ENCODE measurements at regions not wholly inside any gene's neighbourhood (a gene's known extent, or its start where the extent isn't known, plus 50 kb on each side); places are given as distances from the start of the nearest gene placed in this dataset.

GRCh38 chr13:82257790-82258507 is 1624.3 kb downstream of the SLITRK1 start:
- TF ChIP-seq REST (IDR thresholded peaks at IDR 0.05) (no peak), CTCF (IDR thresholded peaks at IDR 0.05; ENCODE audit: low read depth, low read length, missing input control) (no peak), GABPA (IDR thresholded peaks at IDR 0.05 in 1 of 2, conservative IDR thresholded peaks at IDR 0.05 in 1 of 2) (no peak), YY1 (IDR thresholded peaks at IDR 0.05) (no peak), ZBTB33 (IDR thresholded peaks at IDR 0.05) (no peak), MAX (IDR thresholded peaks at IDR 0.05) (no peak), EGR1 (IDR thresholded peaks at IDR 0.05; ENCODE audit: low read depth in 2 of 2) (no peak), NR2F2 (IDR thresholded peaks at IDR 0.05) (no peak), RAD21 (IDR thresholded peaks at IDR 0.05) (no peak), TAF1 (conservative IDR thresholded peaks at IDR 0.05) (no peak), JUND (IDR thresholded peaks at IDR 0.05) (no peak), ATF3 (IDR thresholded peaks at IDR 0.05) (no peak), SP1 (IDR thresholded peaks at IDR 0.05) (no peak), FOXA1 (IDR thresholded peaks at IDR 0.05) (no peak)
